Peyer's patch (tissue), 4 donors: ENCODE measurements at regions not wholly inside any gene's neighbourhood (a gene's known extent, or its start where the extent isn't known, plus 50 kb on each side); places are given as distances from the start of the nearest gene placed in this dataset.

Experiments
- POLR2A ChIP-seq, 2 donors: fragments of 450-650 bp; IDR thresholded peaks; one replicate each; pipeline ENCODE4 v1.5.1; 2017; ENCODE audit warnings: antibody characterized with exemption in 2 of 2, mild to moderate bottlenecking in 2 of 2, moderate library complexity in 2 of 2
- TF ChIP-seq, protein P1 (sequence below), 6 experiments: fragments of 450-650 bp in 4 of 6; fragments of 200-600 bp in 2 of 6; sonication (generic) in 1 of 6; IDR thresholded peaks; one replicate each; pipeline ENCODE4 v1.5.1; 2017 to 2019; ENCODE audit warnings: antibody characterized with exemption in 6 of 6, mild to moderate bottlenecking in 3 of 6, moderate library complexity in 1 of 6

DNA sequence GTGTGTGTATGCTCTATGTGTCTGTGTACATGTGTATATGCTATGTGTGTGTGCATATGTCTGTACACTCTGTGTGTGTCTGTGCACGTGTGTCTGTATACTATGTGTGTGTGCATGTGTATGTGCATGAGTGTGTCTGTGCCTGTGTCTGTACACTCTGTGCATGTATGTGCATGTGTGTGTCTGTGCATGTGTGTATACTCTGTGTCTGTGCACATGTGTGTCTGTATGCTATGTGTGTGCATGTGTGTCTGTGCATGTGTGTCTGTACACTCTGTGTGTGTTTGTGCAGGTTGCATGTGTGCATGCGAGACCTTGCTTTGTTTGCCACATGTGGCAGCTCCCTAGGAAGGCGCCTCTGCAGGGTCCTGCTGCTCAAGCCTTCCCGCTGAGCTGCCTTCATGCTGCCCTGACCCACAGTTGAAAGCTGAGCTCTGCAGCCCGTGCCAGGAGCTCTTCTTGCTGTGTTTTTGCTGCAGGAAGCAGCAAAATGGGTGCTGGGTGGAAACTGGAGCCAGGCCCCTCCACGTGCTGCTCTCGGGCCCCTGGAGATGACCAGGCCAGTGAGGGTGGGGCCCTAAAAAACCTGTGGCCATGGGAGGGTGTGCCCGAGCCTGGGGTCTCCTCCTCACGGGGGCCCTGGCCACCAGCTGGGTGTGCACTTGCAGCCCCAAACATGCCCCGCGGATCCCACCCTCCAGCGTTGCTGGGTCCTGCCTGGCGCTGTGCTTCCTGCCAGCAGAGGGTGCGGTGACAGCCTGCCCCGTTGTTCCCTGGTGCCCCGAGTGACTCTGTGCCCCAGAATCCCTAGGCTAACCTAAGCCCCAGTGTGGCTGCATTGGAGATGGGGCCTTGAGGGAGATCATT is 109.1 kb downstream of the DACT2 start:
- TF ChIP-seq, protein P1, sequence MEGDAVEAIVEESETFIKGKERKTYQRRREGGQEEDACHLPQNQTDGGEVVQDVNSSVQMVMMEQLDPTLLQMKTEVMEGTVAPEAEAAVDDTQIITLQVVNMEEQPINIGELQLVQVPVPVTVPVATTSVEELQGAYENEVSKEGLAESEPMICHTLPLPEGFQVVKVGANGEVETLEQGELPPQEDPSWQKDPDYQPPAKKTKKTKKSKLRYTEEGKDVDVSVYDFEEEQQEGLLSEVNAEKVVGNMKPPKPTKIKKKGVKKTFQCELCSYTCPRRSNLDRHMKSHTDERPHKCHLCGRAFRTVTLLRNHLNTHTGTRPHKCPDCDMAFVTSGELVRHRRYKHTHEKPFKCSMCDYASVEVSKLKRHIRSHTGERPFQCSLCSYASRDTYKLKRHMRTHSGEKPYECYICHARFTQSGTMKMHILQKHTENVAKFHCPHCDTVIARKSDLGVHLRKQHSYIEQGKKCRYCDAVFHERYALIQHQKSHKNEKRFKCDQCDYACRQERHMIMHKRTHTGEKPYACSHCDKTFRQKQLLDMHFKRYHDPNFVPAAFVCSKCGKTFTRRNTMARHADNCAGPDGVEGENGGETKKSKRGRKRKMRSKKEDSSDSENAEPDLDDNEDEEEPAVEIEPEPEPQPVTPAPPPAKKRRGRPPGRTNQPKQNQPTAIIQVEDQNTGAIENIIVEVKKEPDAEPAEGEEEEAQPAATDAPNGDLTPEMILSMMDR (IDR thresholded peaks at IDR 0.05): no peak
- TF ChIP-seq POLR2A (IDR thresholded peaks at IDR 0.05): no peak
